GM18511 (cell line): ENCODE measurements at regions not wholly inside any gene's neighbourhood (a gene's known extent, or its start where the extent isn't known, plus 50 kb on each side); places are given as distances from the start of the nearest gene placed in this dataset.

Experiments
- ATAC-seq: cut with Tn5 transposase; IDR thresholded peaks from one replicate; pipeline ENCODE4 v1.9.1; 2021; ENCODE audit warnings: mild to moderate bottlenecking, moderate library complexity; ENCODE audit not compliant: unreplicated experiment

GRCh38 chr14:66056926-66057552 lies 429.1 kb upstream of the CCDC196 start:
- ATAC-seq, result no peak

- no peak for ATAC-seq
These were observed 421.0 kb upstream of the CCDC196 start for GRCh38 chr14:66065188-66065587.

- no peak for ATAC-seq
These were observed 419.0 kb upstream of the CCDC196 start for GRCh38 chr14:66066981-66067776.

GRCh38 chr14:66069036-66069435 lies 417.1 kb upstream of the CCDC196 start:
- ATAC-seq, result no peak

- ATAC-seq, result no peak
These were observed 416.2 kb upstream of the CCDC196 start for GRCh38 chr14:66069830-66070541.

GRCh38 chr14:66070542-66071319 lies 415.4 kb upstream of the CCDC196 start:
- no peak for ATAC-seq

GRCh38 chr14:66072190-66073084 lies 413.7 kb upstream of the CCDC196 start:
- ATAC-seq, result no peak

GRCh38 chr14:66074537-66074936 lies 411.6 kb upstream of the CCDC196 start:
- no peak for ATAC-seq

GRCh38 chr14:66076176-66076575 lies 410.0 kb upstream of the CCDC196 start:
- no peak for ATAC-seq

GRCh38 chr14:66078006-66078405 lies 408.2 kb upstream of the CCDC196 start:
- ATAC-seq, result no peak

- ATAC-seq, result no peak
These were observed 404.4 kb upstream of the CCDC196 start for GRCh38 chr14:66081594-66082376.

GRCh38 chr14:66085224-66085623 lies 400.9 kb upstream of the CCDC196 start:
- ATAC-seq, result no peak

GRCh38 chr14:66085665-66086064 lies 400.5 kb upstream of the CCDC196 start:
- no peak for ATAC-seq

- no peak for ATAC-seq
These were observed 398.9 kb upstream of the CCDC196 start for GRCh38 chr14:66087231-66087630.

- ATAC-seq, result no peak
These were observed 397.5 kb upstream of the CCDC196 start for GRCh38 chr14:66088656-66089055.

GRCh38 chr14:66092206-66092605 lies 394.0 kb upstream of the CCDC196 start:
- ATAC-seq, result no peak

GRCh38 chr14:66092748-66093147 lies 393.4 kb upstream of the CCDC196 start:
- no peak for ATAC-seq

- ATAC-seq, result no peak
These were observed 392.0 kb upstream of the CCDC196 start for GRCh38 chr14:66094001-66094727.

GRCh38 chr14:66099451-66099850 lies 386.7 kb upstream of the CCDC196 start:
- no peak for ATAC-seq
